Activated naive CD4-positive, alpha-beta T cell treated with anti-CD3 and anti-CD28 coated beads, Interleukin-2, amount 50 U/mL, for 72 hours (primary cell): ENCODE measurements at regions not wholly inside any gene's neighbourhood (a gene's known extent, or its start where the extent isn't known, plus 50 kb on each side); places are given as distances from the start of the nearest gene placed in this dataset.
A peak's percentile ranks its signal among the peaks of the same experiment; 100 is the strongest.

ENCODE experiments used
- ATAC-seq, 2 donors: fragments of 150-1000 bp; cut with Tn5 transposase; 2 replicates each; pipeline ENCODE4 v1.10.0; 2021; ENCODE audit warnings: mild to moderate bottlenecking in 2 of 2, moderate library complexity in 2 of 2
- DNase-seq, 2 donors: peaks; one replicate each; pipeline ENCODE4 v3.0.0; 2021 to 2022; ENCODE audit warnings: low spot score in 2 of 2
- H3K27ac Mint-ChIP-seq, 2 donors: one replicate each; pipeline ENCODE4 v1.8.0; 2022; ENCODE audit warnings: mild to moderate bottlenecking in 2 of 2, mixed read lengths in 2 of 2
- H3K36me3 Mint-ChIP-seq, 2 donors: one replicate each; pipeline ENCODE4 v1.8.0; 2022; ENCODE audit warnings: mixed read lengths in 2 of 2
- H3K9me3 Mint-ChIP-seq, 2 donors: one replicate each; pipeline ENCODE4 v1.8.0; 2022; ENCODE audit warnings: mixed read lengths in 2 of 2

GRCh38 chr6:105619971-105620741, 217.3 kb upstream of the PREP start:
- Mint-ChIP-seq H3K36me3 (peaks cover under 1% of the 10 kb centered on the region in 2 donors), H3K27ac (no peak overlapping the region), H3K9me3 (peaks cover under 1 to 4% of the 10 kb centered on the region in 2 donors)
- DNase-seq (no peak), ATAC-seq (no peak)

- Mint-ChIP-seq H3K27ac (no peak overlapping the region), H3K9me3 (peaks cover 0 to 4% of the 10 kb centered on the region in 2 donors), H3K36me3 (peaks cover 5 to 6% of the 10 kb centered on the region in 2 donors)
- DNase-seq (no peak), ATAC-seq (no peak)
These were observed 215.4 kb upstream of the PREP start for GRCh38 chr6:105618247-105618646.

- ATAC-seq (no peak), DNase-seq (no peak)
- Mint-ChIP-seq H3K27ac (no peak overlapping the region), H3K36me3 (peaks cover 5 to 6% of the 10 kb centered on the region in 2 donors), H3K9me3 (peaks cover 0 to 4% of the 10 kb centered on the region in 2 donors)
These were observed 213.6 kb upstream of the PREP start for GRCh38 chr6:105616521-105616920.

- H3K27ac Mint-ChIP-seq = no peak overlapping the region
- peaks cover 0 to 4% of the 10 kb centered on the region in 2 donors for H3K9me3 Mint-ChIP-seq
- peaks cover 5 to 6% of the 10 kb centered on the region in 2 donors for H3K36me3 Mint-ChIP-seq
- DNase-seq = no peak
- no peak for ATAC-seq
These were observed 208.7 kb upstream of the PREP start for GRCh38 chr6:105611606-105612005.

- no peak for DNase-seq
- no peaks in the 10 kb centered on the region for H3K36me3 Mint-ChIP-seq
- no peak for ATAC-seq
- no peak overlapping the region for H3K27ac Mint-ChIP-seq
- no peaks in the 10 kb centered on the region for H3K9me3 Mint-ChIP-seq
These were observed 206.6 kb upstream of the PREP start for GRCh38 chr6:105609375-105609991.

GRCh38 chr6:105608711-105609374, 206.0 kb upstream of the PREP start:
- Mint-ChIP-seq H3K36me3 (no peaks in the 10 kb centered on the region), H3K9me3 (no peaks in the 10 kb centered on the region), H3K27ac (no peak overlapping the region)
- DNase-seq = no peak
- ATAC-seq = no peak

GRCh38 chr6:105607636-105608621, 205.0 kb upstream of the PREP start:
- no peaks in the 10 kb centered on the region for H3K9me3 Mint-ChIP-seq
- ATAC-seq = no peak
- H3K27ac Mint-ChIP-seq = no peak overlapping the region
- no peak for DNase-seq
- H3K36me3 Mint-ChIP-seq = no peaks in the 10 kb centered on the region

GRCh38 chr6:105606831-105607463, 204.1 kb upstream of the PREP start:
- H3K9me3 Mint-ChIP-seq = no peaks in the 10 kb centered on the region
- H3K36me3 Mint-ChIP-seq = no peaks in the 10 kb centered on the region

GRCh38 chr6:105604587-105604884, 201.7 kb upstream of the PREP start:
- Mint-ChIP-seq H3K27ac (no peak overlapping the region), H3K36me3 (no peaks in the 10 kb centered on the region), H3K9me3 (no peaks in the 10 kb centered on the region)
- ATAC-seq = no peak
- no peak for DNase-seq

More at GRCh38 chr6:105606831-105607463, 204.1 kb upstream of the PREP start:
- no peak overlapping the region for H3K27ac Mint-ChIP-seq
- DNase-seq = no peak
- no peak for ATAC-seq

- no peak for DNase-seq
- H3K9me3 Mint-ChIP-seq = no peaks in the 10 kb centered on the region
- H3K36me3 Mint-ChIP-seq = no peaks in the 10 kb centered on the region
- ATAC-seq = no peak
- no peak overlapping the region for H3K27ac Mint-ChIP-seq
These were observed 201.1 kb upstream of the PREP start for GRCh38 chr6:105603788-105604586.

GRCh38 chr6:105601541-105602236, 198.8 kb upstream of the PREP start:
- peaks cover 4% of the 10 kb centered on the region in 2 donors for H3K9me3 Mint-ChIP-seq
- peak; percentile 71 to 88 for ATAC-seq
- no peak for DNase-seq
- H3K36me3 Mint-ChIP-seq = no peaks in the 10 kb centered on the region
- H3K27ac Mint-ChIP-seq = peak overlapping the region in 1 of 2 donors; percentile 14

- DNase-seq (no peak), ATAC-seq (no peak)
- peaks cover 4% of the 10 kb centered on the region in 2 donors for H3K9me3 Mint-ChIP-seq
- H3K27ac Mint-ChIP-seq = no peak overlapping the region
- no peaks in the 10 kb centered on the region for H3K36me3 Mint-ChIP-seq
These were observed 197.7 kb upstream of the PREP start for GRCh38 chr6:105600336-105601260.

GRCh38 chr6:105598264-105598663, 195.4 kb upstream of the PREP start:
- DNase-seq (no peak), ATAC-seq (no peak)
- H3K27ac Mint-ChIP-seq = no peak overlapping the region
- peaks cover 4% of the 10 kb centered on the region in 2 donors for H3K9me3 Mint-ChIP-seq
- no peaks in the 10 kb centered on the region for H3K36me3 Mint-ChIP-seq

GRCh38 chr6:105596284-105596755, 193.4 kb upstream of the PREP start:
- DNase-seq (no peak), ATAC-seq (no peak)
- H3K36me3 Mint-ChIP-seq = no peaks in the 10 kb centered on the region
- H3K9me3 Mint-ChIP-seq = peaks cover 4% of the 10 kb centered on the region in 2 donors
- no peak overlapping the region for H3K27ac Mint-ChIP-seq
